ENCODE measurements at regions not wholly inside any gene's neighbourhood (a gene's known extent, or its start where the extent isn't known, plus 50 kb on each side); places are given as distances from the start of the nearest gene placed in this dataset.

GRCh38 chr1:99123936-99124335 is 119.3 kb upstream of the PLPPR5 start:
- intact Hi-C loops (cut with micrococcal nuclease) = no loop called here
- Mint-ChIP-seq H3K27ac (no peak overlapping the region), H3K4me3 (no peak overlapping the region), H3K36me3 (ENCODE audit: low read depth) (no peaks in the 10 kb centered on the region), H3K27me3 (ENCODE audit: insufficient read depth) (peaks cover 2% of the 10 kb centered on the region), H3K4me1 (ENCODE audit: low read depth) (no peaks in the 10 kb centered on the region), H3K9me3 (no peaks in the 10 kb centered on the region)
- no peak for DNase-seq (ENCODE audit: low spot score)

- H3K9me3 Mint-ChIP-seq = no peaks in the 10 kb centered on the region
- intact Hi-C loops (cut with micrococcal nuclease) = no loop called here
- no peaks in the 10 kb centered on the region for H3K4me1 Mint-ChIP-seq (ENCODE audit: low read depth)
- H3K27me3 Mint-ChIP-seq (ENCODE audit: insufficient read depth) = no peaks in the 10 kb centered on the region
- DNase-seq (ENCODE audit: low spot score) = no peak
- no peaks in the 10 kb centered on the region for H3K36me3 Mint-ChIP-seq (ENCODE audit: low read depth)
- no peak overlapping the region for H3K27ac Mint-ChIP-seq
- H3K4me3 Mint-ChIP-seq = no peak overlapping the region
These were observed 126.9 kb upstream of the PLPPR5 start for GRCh38 chr1:99131546-99131945.

GRCh38 chr1:99133756-99134500 is 129.3 kb upstream of the PLPPR5 start:
- Mint-ChIP-seq H3K9me3 (no peaks in the 10 kb centered on the region), H3K27me3 (ENCODE audit: insufficient read depth) (peaks cover 3% of the 10 kb centered on the region), H3K4me3 (no peak overlapping the region), H3K27ac (no peak overlapping the region), H3K4me1 (ENCODE audit: low read depth) (no peaks in the 10 kb centered on the region), H3K36me3 (ENCODE audit: low read depth) (no peaks in the 10 kb centered on the region)
- intact Hi-C loops (cut with micrococcal nuclease) = no loop called here
- DNase-seq (ENCODE audit: low spot score) = no peak

- Mint-ChIP-seq H3K4me1 (ENCODE audit: low read depth) (no peaks in the 10 kb centered on the region), H3K27ac (no peak overlapping the region), H3K27me3 (ENCODE audit: insufficient read depth) (peaks cover 3% of the 10 kb centered on the region), H3K9me3 (no peaks in the 10 kb centered on the region), H3K36me3 (ENCODE audit: low read depth) (no peaks in the 10 kb centered on the region), H3K4me3 (no peak overlapping the region)
- intact Hi-C loops (cut with micrococcal nuclease) = no loop called here
- no peak for DNase-seq (ENCODE audit: low spot score)
These were observed 126.6 kb upstream of the PLPPR4 start for GRCh38 chr1:99137554-99138206.

GRCh38 chr1:99139876-99140275 is 124.4 kb upstream of the PLPPR4 start:
- H3K4me1 Mint-ChIP-seq (ENCODE audit: low read depth) = no peaks in the 10 kb centered on the region
- intact Hi-C loops (cut with micrococcal nuclease) = no loop called here
- no peak overlapping the region for H3K4me3 Mint-ChIP-seq

GRCh38 chr1:99146129-99146848 is 118.0 kb upstream of the PLPPR4 start:
- no peaks in the 10 kb centered on the region for H3K4me1 Mint-ChIP-seq (ENCODE audit: low read depth)
- H3K4me3 Mint-ChIP-seq = no peak overlapping the region
- H3K27me3 Mint-ChIP-seq (ENCODE audit: insufficient read depth) = no peaks in the 10 kb centered on the region
- H3K36me3 Mint-ChIP-seq (ENCODE audit: low read depth) = no peaks in the 10 kb centered on the region
- intact Hi-C loops (cut with micrococcal nuclease) = no loop called here
- H3K9me3 Mint-ChIP-seq = no peaks in the 10 kb centered on the region
- DNase-seq (ENCODE audit: low spot score) = no peak
- H3K27ac Mint-ChIP-seq = no peak overlapping the region

More at GRCh38 chr1:99139876-99140275, 124.4 kb upstream of the PLPPR4 start:
- no peak overlapping the region for H3K27ac Mint-ChIP-seq
- no peak for DNase-seq (ENCODE audit: low spot score)
- peaks cover 3% of the 10 kb centered on the region for H3K27me3 Mint-ChIP-seq (ENCODE audit: insufficient read depth)
- H3K9me3 Mint-ChIP-seq = no peaks in the 10 kb centered on the region
- no peaks in the 10 kb centered on the region for H3K36me3 Mint-ChIP-seq (ENCODE audit: low read depth)

GRCh38 chr1:99149952-99150351 is 114.3 kb upstream of the PLPPR4 start:
- H3K4me3 Mint-ChIP-seq = no peak overlapping the region
- H3K36me3 Mint-ChIP-seq (ENCODE audit: low read depth) = no peaks in the 10 kb centered on the region
- no peaks in the 10 kb centered on the region for H3K9me3 Mint-ChIP-seq
- intact Hi-C loops (cut with micrococcal nuclease) = no loop called here
- H3K4me1 Mint-ChIP-seq (ENCODE audit: low read depth) = no peaks in the 10 kb centered on the region
- H3K27ac Mint-ChIP-seq = no peak overlapping the region
- no peaks in the 10 kb centered on the region for H3K27me3 Mint-ChIP-seq (ENCODE audit: insufficient read depth)
- no peak for DNase-seq (ENCODE audit: low spot score)

- DNase-seq (ENCODE audit: low spot score) = no peak
- intact Hi-C loops (cut with micrococcal nuclease) = no loop called here
- H3K4me3 Mint-ChIP-seq = no peak overlapping the region
- no peaks in the 10 kb centered on the region for H3K27me3 Mint-ChIP-seq (ENCODE audit: insufficient read depth)
- no peak overlapping the region for H3K27ac Mint-ChIP-seq
- H3K9me3 Mint-ChIP-seq = no peaks in the 10 kb centered on the region
- no peaks in the 10 kb centered on the region for H3K36me3 Mint-ChIP-seq (ENCODE audit: low read depth)
- H3K4me1 Mint-ChIP-seq (ENCODE audit: low read depth) = no peaks in the 10 kb centered on the region
These were observed 112.2 kb upstream of the PLPPR4 start for GRCh38 chr1:99152132-99152531.

- Mint-ChIP-seq H3K27ac (no peak overlapping the region), H3K4me1 (ENCODE audit: low read depth) (no peaks in the 10 kb centered on the region), H3K27me3 (ENCODE audit: insufficient read depth) (peaks cover 4% of the 10 kb centered on the region), H3K4me3 (no peak overlapping the region), H3K9me3 (peaks cover 3% of the 10 kb centered on the region), H3K36me3 (ENCODE audit: low read depth) (no peaks in the 10 kb centered on the region)
- intact Hi-C loops (cut with micrococcal nuclease) = no loop called here
- DNase-seq (ENCODE audit: low spot score) = no peak
These were observed 100.6 kb upstream of the PLPPR4 start for GRCh38 chr1:99163671-99164070.

- H3K36me3 Mint-ChIP-seq (ENCODE audit: low read depth) = no peaks in the 10 kb centered on the region
- H3K9me3 Mint-ChIP-seq = no peaks in the 10 kb centered on the region
- no peak overlapping the region for H3K27ac Mint-ChIP-seq
- H3K4me1 Mint-ChIP-seq (ENCODE audit: low read depth) = no peaks in the 10 kb centered on the region
- DNase-seq (ENCODE audit: low spot score) = no peak
- no peak overlapping the region for H3K4me3 Mint-ChIP-seq
- peaks cover 5% of the 10 kb centered on the region for H3K27me3 Mint-ChIP-seq (ENCODE audit: insufficient read depth)
- intact Hi-C loops (cut with micrococcal nuclease) = no loop called here
These were observed 93.8 kb upstream of the PLPPR4 start for GRCh38 chr1:99170516-99170915.

GRCh38 chr1:99171184-99171813 is 93.0 kb upstream of the PLPPR4 start:
- no peaks in the 10 kb centered on the region for H3K36me3 Mint-ChIP-seq (ENCODE audit: low read depth)
- no peak overlapping the region for H3K27ac Mint-ChIP-seq
- H3K4me1 Mint-ChIP-seq (ENCODE audit: low read depth) = no peaks in the 10 kb centered on the region
- H3K4me3 Mint-ChIP-seq = no peak overlapping the region
- H3K27me3 Mint-ChIP-seq (ENCODE audit: insufficient read depth) = peaks cover 4% of the 10 kb centered on the region
- intact Hi-C loops (cut with micrococcal nuclease) = no loop called here
- H3K9me3 Mint-ChIP-seq = no peaks in the 10 kb centered on the region
- no peak for DNase-seq (ENCODE audit: low spot score)

- H3K27ac Mint-ChIP-seq = no peak overlapping the region
- H3K27me3 Mint-ChIP-seq (ENCODE audit: insufficient read depth) = peaks cover 6% of the 10 kb centered on the region
- no peaks in the 10 kb centered on the region for H3K36me3 Mint-ChIP-seq (ENCODE audit: low read depth)
- H3K9me3 Mint-ChIP-seq = no peaks in the 10 kb centered on the region
- no peak overlapping the region for H3K4me3 Mint-ChIP-seq
- intact Hi-C loops (cut with micrococcal nuclease) = no loop called here
- no peak for DNase-seq (ENCODE audit: low spot score)
- H3K4me1 Mint-ChIP-seq (ENCODE audit: low read depth) = no peaks in the 10 kb centered on the region
These were observed 91.0 kb upstream of the PLPPR4 start for GRCh38 chr1:99173282-99173681.

GRCh38 chr1:99173900-99174299 is 90.4 kb upstream of the PLPPR4 start:
- Mint-ChIP-seq H3K27ac (no peak overlapping the region), H3K4me1 (ENCODE audit: low read depth) (no peaks in the 10 kb centered on the region), H3K27me3 (ENCODE audit: insufficient read depth) (peaks cover 6% of the 10 kb centered on the region), H3K9me3 (no peaks in the 10 kb centered on the region), H3K36me3 (ENCODE audit: low read depth) (no peaks in the 10 kb centered on the region), H3K4me3 (no peak overlapping the region)
- intact Hi-C loops (cut with micrococcal nuclease) = no loop called here
- no peak for DNase-seq (ENCODE audit: low spot score)
